GM12873 (cell line): ENCODE measurements at regions not wholly inside any gene's neighbourhood (a gene's known extent, or its start where the extent isn't known, plus 50 kb on each side); places are given as distances from the start of the nearest gene placed in this dataset.

Experiments
- TF ChIP-seq, protein P1 (sequence below): IDR thresholded peaks from 2 replicates; pipeline ENCODE4 v1.5.1; 2012; ENCODE audit warnings: low read depth, mild to moderate bottlenecking, moderate library complexity, low read length, control low read depth; ENCODE audit not compliant: insufficient read depth; ENCODE audit errors: missing control alignments

DNA sequence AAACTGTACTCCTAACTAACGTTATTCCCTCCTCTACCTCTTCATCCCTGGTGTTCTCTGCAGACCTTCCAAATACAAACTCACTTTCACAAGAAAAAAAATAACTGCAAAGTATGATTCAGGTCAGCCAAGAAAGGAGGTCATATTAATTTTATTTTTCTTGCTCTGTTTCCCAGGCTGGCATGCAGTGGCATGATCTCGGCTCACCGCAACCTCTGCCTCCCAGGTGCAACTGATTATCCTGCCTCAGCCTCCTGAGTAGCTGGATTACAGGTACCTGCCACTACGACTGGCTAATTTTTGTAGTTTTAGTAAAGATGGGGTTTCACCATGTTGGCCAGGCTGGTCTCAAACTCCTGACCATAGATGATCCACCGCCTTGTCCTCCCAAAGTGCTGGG lies 156.6 kb downstream of the CHIC2 start:
- TF ChIP-seq, protein P1, sequence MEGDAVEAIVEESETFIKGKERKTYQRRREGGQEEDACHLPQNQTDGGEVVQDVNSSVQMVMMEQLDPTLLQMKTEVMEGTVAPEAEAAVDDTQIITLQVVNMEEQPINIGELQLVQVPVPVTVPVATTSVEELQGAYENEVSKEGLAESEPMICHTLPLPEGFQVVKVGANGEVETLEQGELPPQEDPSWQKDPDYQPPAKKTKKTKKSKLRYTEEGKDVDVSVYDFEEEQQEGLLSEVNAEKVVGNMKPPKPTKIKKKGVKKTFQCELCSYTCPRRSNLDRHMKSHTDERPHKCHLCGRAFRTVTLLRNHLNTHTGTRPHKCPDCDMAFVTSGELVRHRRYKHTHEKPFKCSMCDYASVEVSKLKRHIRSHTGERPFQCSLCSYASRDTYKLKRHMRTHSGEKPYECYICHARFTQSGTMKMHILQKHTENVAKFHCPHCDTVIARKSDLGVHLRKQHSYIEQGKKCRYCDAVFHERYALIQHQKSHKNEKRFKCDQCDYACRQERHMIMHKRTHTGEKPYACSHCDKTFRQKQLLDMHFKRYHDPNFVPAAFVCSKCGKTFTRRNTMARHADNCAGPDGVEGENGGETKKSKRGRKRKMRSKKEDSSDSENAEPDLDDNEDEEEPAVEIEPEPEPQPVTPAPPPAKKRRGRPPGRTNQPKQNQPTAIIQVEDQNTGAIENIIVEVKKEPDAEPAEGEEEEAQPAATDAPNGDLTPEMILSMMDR: no peak

DNA sequence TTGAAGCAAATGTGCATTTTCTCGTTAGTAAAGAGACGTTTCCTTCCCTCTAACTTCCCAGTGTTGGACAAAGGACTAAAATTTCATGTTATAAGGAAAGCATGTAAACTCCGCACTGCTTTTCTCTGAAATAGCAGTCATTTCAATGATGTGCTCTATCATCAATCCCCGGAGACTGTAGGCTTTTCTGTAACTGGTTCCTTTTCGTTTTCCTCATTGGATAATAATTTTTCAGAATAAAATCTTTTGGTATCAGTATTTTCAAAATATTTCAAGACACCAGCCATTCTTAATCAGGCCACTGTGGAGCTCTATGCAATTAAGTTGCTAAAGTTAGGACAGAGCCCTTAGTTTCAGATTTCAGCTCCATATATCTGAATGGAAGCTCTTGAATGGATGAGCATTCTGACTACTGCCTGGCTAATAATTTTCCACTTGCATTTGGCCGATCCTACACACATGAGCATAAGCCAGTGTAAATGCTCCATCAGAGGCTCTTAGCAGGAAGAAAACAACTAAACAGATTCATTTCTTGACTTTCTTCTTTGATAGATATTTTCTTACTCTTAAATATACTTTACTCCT lies 157.7 kb downstream of the CHIC2 start:
- TF ChIP-seq, protein P1: no peak

DNA sequence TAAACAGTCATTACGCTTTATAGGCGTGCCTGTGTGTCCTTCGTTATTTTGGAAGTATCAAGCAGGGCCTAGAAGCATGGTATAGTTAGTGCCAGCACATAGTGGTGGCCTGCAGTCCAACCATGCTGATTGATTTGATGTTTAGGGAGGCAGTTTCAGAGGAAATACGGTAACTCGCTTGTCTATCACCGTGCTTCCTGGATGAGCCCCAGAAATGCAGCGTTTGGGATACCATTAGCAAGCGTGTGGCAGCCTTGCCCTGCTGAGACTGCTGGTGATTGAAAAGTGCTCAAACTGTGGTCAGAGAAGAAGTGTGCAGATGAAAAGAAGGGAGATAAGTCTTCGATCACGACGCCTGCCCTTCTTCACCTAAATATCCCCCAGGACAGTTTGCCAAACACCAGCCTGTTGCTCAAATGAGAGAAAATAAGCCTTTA lies 158.4 kb downstream of the CHIC2 start:
- TF ChIP-seq, protein P1: no peak

DNA sequence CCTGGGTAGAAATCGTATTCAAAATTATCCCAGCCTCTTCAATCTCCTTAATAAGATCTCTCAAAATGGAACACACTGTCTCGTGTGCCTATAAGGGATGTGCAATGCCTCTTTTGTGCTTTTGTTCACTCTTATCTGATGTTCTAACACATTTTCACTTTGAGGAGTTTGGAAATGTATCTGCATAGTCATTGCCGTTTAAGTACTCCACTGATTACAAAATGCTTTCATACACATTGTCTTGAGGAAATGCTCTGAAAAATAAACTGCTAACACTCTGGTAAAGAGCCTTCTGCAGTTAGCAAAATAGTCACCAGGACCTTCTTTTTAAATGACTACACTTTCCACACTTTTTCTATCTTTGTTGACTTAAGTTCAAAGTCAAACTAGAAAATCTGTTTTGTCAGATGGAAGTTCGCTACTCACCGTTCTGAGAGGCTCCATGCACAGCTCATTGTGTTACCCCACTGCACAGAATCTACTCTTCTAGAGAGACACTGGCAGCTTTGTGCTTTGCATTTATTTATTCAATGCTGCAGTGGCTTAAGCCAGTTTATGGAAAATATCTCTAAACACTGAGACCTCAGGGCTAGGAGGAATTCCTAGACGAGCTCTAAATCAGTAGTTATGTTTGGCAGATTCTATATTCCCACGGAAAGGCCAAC lies 159.0 kb downstream of the CHIC2 start:
- TF ChIP-seq, protein P1: no peak

DNA sequence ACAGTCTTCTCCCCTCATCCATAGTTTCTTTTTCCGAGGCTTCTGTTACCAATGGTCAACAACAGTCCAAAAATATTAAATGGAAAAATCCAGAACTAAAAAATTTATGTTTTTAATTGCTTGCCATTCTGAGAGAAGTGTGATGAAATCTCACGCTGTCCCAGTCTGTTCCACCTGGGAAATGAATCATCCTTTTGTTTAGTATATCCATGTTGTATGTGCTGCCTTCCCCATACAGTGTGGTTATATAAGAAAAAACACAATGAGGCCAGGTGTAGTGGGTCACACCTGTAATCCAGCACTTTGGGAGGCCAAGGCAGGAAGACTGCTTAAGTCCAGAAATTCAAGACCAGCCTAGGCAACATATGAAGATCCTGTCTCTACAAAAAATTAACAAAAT lies 161.6 kb downstream of the CHIC2 start:
- TF ChIP-seq, protein P1: no peak

DNA sequence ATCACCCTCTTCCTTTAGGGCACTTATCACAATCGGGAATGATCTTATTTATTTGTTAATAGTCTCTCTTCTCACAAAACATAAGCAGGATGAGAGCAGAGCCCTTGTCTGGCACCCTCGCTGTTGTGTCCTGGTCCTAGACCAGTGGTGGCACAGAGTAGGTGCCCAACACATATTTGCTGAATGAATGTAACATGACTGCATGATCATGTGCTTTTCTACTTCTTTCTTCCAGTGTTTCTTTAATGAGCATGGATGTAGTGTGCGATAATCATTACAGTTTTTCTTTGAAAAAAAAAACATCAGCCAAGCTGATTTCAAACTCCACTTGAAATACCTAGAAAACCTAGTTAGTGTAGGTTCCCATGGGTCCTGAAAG lies 164.1 kb downstream of the CHIC2 start:
- TF ChIP-seq, protein P1: no peak

DNA sequence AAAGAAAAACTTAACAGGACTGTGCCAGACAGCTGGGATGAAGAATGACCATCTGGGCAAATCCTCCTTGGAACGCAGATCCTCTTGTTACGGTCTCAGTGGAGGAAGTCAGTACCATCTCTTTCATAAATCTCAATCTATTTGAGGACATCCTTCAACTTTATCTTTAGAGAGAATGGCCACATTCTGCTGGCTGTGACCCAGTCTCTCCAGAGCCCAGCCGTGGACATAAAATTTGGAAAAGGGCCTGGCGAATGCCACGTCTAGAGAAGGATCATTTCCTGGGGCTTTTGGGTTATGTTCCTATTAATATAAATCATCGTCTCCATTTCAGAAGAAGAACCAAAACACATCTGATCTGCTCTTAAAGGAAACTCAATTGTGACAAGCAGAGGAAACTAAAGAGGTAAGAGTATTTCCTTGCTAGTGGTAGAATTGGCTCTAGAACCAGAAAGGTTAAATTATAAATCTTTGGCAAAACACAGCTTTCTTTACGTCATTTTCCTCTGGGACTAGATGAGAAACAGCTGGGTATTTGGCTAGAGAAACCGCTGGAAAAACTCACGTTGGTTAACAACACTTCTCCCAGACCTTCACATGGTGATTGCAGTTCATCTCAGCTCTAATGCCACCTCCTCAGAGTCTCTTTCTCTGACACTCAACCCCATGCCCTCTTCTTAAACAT lies 164.7 kb downstream of the CHIC2 start:
- TF ChIP-seq, protein P1: no peak
